HG03558 (cell line): ENCODE measurements at regions not wholly inside any gene's neighbourhood (a gene's known extent, or its start where the extent isn't known, plus 50 kb on each side); places are given as distances from the start of the nearest gene placed in this dataset.
"Not testable (repeated sequence)": the region's sequence is repeated elsewhere in the genome, so short reads cannot be mapped to it uniquely, and the experiment has no call there.

Source experiments
- ATAC-seq: cut with Tn5 transposase; IDR thresholded peaks from one replicate; pipeline ENCODE4 v1.9.1; 2021; ENCODE audit warnings: moderate number of reproducible peaks; ENCODE audit not compliant: unreplicated experiment; ENCODE audit errors: extremely low read depth

DNA sequence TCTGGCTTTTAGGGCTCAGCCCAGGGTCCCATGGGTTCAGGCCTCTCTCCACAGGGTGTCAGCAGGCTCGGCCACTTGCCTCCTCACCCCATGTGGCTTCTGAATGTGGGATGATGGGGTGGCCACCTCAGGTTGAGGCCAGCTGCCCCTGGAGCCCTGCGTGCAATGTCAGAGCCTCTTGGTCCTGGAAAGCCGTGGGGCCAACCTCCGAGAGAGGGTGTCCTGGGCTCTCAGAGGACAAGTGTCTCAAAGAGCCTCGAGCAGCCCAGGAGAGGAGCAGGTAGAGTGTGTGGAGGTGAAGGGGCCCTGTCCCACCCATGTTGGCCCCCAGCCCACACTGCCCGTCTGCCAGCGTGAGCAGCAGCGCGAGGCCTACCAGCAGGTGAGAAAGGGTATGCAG lies 86.0 kb downstream of the PLXNA1 start:
- ATAC-seq, result no peak

DNA sequence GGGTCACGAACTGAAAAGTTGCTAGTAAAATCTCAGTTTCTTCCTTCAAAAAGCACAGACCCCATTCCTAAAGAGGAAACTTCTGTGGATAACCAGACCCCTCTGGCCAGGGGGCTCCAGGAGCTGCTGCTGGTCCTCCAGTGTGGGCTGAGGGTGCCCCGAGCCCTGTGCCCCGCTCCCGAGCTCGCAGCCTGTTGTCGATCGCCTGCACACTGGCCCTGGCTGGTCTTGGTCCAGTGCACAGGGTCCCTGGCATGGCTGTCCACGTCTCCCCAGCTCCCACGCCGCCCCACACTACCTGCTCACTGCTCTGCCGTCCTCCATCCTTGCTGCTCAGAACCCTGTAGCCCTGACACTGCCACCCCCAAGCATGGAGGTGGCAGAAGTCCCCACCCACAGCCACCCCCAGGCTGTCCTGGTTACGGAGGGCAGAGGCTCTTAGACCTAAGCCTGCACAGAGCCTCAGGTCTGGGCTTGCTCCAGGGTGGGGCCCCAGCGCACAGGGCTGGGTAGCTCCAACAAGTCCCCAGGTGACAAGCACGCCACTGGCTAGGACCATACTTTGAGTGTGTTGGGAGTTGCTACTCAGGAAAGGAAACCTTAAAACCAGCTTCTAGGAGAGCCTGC lies 87.0 kb downstream of the PLXNA1 start:
- ATAC-seq, result no peak

DNA sequence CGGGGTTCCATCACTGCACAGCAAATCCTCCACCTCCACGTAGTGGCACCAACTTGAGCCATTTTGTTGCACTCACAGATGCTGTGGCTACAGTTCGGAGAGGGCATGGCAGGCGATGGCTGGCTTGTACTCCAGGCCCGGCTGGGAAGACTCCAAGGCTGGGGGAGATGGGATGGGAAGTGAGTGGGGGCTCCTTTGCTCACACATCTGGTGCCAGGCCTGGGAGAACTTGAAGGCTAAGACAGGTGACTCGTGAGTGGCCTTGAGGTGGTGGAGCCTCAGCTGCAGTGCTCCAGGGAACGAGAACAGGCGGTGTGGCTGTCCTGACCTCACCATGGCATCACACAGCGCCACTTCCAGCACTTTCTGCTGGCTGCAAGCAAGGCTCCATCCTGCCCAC lies 87.9 kb downstream of the PLXNA1 start:
- no peak for ATAC-seq

DNA sequence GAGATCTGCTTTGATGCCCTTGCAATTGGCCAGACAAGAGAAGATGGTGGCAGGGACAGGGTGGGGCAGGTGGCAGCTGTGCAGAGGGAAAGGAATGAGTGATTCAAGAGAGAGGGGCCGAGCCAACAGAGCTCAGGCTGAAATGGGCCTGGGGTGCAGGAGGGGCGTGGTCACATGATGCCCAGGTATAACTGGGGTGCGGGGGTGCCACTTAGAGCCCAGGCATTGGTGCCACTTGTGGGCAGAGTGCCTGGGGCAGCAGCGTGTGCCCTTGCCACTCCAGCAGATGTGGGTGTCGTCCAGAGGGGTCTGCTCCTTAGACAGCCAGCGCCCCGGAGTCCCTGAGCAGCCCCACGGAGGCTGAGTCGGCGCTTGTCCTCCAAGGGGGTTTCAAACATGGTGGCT lies 88.7 kb downstream of the PLXNA1 start:
- ATAC-seq, result no peak

DNA sequence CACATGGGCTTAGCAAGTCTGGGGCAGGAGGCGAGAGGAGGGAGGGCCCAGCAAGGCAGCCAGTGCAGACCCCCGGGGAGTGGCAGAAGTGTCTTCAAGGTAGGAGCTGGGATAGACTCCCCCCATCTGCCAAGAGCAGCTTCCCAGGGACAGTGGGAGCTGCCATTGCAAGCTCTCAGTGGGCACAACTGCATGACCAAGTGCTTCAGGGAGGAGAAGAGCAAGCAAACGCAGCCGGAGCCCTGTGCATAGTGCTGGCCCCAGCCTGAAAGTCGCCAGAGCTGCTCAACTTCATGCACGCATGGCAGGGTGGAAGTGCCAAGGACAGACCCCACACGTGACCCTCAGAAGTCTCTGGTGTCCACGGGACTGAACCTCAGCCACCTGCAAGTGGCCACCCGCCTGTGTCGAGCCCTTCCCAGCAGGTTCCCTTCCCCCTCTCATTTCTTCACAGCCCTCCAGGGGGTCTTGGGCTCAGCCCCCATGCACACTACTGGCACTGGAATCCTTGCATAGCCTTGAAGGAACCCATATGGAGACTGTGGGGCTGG lies 89.4 kb downstream of the PLXNA1 start:
- no peak for ATAC-seq

DNA sequence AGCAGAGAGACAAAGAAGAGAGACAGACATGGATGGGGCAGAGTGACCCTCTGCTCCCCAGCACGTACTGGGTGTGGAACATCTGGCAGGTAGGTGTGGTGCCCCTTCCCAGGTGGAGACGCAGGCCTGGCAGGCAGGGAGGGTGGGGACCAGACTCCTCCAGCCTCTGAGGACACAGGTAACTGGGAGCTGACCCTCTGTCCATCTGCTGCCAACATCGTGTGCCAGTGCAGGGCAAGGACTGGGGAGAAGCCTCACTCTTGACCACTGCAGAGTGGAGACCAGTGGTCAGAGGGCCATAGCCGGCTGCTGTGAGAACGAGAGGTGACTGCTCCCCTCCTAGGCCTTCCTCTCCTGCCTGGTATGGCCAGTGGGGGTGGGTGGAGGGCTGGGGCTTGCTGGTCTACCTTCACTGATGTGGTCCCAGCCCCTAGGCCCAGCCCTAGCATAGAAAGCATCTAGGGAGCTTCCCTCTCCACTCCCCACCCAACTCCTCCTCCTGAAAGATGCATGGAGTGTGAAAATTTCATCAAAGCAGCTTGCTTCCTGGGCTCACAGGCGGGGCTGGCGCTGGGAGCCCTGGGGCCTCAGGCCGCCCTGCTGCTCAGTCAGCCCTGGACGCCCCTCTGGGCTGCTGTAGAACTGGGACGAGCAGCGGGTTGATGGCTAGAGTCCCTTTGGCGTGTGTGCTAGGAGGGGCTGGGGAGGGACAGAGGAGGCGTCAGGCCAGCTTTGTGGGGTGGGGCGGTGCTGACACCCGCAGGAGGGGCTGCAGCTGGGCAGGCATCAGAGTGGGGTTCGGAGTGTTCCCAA lies 90.3 kb downstream of the PLXNA1 start:
- ATAC-seq, result no peak

DNA sequence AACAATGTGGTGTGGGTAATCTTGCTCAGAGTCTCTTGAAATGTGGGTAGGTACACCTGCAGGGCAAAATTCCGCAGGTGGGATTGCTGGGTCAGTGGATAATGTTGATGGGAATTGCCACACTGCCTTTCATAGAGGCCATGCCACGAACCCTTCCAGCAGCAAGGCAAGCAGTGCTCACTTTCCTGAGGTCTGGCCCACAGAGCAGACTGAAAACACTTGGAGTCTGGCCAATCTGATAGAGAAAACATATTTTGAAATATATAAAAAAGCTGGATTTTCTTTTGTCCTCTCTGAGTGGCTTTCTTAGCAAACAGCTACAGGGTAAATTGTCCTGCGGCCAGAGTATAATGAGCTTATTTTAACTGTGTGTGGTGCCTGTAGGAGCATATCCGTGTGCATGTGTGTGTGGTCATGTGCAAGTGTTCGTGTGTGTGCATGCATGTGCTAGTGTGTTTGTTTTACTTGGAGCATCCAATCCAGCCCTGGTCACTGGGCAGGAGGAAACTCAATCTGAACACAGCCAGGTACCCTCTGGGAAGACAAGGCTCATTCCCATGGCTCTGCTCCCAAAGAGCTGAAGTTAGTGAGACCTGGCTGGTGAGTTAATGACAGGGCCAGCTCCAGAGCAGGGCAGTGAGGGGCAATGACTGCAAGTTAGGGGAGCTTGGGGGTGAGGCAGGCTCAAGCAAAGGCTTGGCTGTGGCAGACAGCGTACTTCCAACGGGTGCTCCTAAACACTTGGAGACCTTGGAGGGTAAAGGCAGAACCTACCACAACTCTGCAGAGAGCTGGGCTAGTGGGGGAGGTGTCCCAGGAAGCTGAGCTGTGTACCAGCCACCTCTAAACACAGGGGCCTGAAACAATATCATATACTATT lies 91.3 kb downstream of the PLXNA1 start:
- no peak for ATAC-seq

DNA sequence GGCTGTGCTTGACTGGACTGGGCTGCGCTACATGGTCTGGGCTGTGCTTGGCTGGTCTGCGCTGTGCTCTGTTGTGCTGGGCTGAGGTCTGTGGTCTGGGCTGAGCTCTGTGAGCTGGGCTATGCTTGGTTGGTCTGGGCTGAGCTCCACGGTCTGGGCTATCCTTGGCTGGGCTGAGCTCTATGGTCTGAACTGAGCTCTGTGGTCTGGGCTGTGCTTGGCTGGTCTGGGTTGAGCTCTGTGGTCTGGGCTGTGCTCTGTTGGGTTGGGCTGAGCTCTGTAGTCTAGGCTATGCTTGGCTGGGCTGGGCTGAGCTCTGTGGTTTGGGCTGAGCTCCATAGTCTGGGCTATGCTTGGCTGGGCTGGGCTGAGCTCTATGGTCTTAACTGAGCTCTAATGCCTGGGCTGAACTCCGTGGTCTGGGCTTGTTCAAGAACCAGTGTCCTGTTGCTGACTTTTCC lies 92.0 kb downstream of the PLXNA1 start:
- peak; percentile 57 for ATAC-seq

DNA sequence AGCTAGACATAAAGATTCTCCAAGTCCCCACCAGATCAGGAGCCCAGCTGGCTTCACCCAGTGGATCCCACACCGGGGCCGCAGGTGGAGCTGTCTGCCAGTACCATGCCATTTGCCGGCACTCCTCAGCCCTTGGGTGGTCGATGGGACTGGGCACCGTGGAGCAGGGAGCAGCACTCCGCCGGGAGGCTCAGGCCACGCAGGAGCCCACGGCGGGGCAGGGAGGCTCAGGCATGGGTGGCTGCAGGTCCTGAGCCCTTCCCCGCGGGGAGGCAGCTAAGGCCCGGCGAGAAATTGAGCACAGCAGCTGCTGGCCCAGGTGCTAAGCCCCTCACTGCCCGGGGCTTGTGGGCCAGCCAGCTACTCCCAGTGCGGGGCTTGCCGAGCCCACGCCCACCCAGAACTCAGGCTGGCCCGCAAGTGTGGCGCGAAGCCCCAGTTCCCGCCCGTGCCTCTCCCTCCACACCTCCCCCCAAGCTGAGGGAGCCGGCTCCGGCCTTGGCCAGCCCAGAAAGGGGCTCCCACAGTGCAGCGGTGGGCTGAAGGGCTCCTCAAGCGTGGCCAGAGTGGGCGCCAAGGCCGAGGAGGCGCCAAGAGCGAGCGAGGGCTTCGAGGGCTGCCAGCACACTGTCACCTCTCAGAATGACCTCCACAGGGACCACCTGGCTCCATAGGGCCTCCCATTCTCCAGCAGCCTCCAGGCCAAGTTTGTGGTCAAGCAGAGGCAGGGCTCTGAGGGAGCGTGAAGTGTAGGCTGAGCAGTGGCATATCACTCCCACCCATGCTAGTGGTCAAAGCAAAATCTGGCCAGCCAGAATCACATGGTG lies 93.5 kb downstream of the PLXNA1 start:
- ATAC-seq, result not testable (repeated sequence)

DNA sequence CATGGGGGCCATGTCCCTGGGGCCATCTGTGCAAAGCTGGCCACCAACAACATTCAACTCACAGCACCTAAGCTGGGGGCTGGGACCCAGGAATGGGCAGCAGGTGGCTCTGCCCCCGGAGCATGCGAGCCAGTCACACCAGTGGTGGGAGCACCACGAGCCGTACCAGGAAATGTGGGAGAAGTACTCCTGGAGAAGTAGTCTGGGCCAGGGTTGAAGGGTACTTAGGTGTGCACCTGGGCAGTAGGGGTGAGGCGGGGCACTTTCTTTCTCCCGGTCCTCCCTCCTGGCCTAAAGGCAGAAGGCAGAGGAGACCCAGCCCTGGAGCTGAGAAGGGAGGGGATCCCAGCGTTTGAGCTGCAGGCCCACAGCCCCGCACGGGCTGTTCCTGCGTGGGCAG lies 94.2 kb downstream of the PLXNA1 start:
- no peak for ATAC-seq

DNA sequence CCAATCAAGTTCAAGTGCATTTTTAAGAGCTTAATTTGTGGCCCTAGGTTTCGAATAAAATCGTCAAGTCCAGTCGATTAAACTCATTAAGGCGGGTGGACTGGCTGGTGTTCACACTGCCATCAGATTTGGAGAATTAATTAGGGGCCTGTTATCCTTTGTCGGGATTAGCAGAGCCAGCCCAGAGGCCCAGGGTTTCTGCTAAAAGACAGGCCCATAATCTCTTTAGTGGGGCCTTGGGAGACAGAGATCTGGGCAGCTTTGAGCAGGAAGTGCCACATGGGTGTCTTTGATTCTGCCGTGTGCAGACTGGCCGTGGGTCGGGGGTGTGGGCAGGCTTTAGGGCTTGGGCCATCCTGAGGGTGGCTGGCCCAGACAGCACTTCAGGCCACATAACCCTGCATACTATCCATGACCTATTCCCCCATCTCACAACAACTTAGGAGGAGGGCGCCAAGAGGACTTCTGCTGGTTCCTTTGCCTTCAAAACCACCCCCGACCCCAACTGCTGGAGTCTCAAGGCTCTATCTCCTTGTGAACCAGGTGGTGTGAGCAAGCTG lies 94.7 kb downstream of the PLXNA1 start:
- ATAC-seq, result no peak

DNA sequence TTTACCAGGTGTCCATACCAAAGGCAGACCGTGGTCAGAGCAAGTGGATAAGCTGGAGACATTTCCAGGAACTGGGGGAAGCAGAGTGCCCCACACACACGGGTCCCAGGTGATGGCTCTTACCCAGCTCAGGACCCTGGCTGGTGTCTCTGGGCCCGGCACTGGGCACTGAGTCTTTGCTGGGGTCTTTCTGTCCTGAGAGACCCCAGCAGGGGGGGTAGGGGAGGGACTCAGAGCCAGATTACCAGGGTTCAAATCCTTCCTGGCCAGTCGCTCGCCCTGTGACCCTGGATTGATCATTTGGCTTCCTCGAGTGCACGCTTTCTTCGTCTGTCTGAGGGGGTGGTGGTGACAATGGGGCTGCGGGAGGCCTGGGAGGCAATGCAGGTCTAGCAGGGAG lies 95.7 kb downstream of the PLXNA1 start:
- ATAC-seq, result no peak

DNA sequence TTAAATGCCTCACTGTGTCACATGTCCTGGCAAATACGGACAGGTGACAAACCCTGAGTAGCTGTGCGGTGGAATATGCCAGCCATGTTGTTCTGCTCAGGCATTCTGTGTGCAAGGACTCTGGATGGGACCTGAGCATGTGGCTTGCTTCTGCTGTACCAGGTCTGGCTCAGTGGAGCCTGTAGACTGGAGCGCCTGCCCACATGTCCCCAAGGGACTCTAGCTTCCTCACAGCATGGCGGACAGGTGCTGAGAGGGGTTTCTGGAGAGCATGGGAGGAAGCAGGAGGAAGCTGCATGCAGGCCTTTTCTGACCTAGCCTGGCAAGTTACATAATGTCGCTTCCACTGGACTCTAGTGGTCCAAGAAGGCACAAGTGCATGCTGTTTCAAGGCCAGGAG lies 96.3 kb downstream of the PLXNA1 start:
- no peak for ATAC-seq

DNA sequence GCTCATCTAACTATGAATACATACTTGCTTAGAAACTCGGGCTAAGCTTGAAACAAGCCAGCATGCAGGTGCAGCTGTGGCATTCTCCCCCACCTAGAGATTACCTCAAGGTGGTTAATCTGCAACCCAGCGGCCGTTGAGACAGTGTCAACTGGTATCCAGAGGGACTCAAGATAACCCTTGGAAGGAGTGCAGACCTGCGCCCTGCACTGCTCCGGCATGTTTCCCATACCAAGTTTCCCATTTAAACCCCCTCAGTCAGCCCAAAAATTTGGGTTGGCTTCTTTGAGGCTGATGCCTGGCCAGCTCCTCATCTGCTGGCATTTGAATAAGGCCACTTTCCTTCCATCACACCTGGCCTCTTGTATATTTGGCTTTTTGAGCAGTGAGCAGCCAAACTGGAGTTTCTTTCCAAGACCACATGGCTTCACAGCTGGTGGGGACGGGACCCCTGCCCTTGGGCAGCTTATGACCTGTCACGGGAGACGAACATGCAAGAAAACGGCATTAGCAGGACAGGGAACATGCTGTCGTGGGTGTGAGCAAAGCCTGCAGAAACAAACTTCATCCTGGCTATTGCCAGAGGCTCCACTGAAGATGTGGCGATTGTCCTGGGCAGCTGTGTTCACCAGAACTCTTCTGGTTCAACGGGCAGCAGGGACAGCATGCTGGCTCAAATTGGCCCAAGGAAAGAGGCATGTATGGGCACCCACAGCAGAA lies 98.2 kb downstream of the PLXNA1 start:
- no peak for ATAC-seq

DNA sequence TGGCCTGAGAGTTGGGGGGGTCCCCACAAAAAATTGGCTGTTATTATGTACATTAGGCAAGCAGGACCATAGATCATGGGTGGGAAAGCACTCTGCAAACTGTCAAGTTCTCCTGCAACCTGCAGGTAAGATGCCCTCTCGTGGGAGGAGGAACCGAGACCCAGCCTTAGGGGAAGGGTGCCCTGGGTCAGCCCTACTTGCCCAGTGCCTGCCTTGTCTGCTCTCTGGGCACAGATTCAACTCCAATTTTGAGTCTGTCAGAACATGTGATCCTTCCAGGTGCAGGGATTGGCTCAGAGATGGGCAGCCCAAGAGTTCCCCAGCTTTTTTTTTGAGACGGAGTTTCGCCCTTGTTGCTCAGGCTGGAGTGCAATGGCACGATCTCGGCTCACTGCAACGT lies 99.2 kb downstream of the PLXNA1 start:
- no peak for ATAC-seq

DNA sequence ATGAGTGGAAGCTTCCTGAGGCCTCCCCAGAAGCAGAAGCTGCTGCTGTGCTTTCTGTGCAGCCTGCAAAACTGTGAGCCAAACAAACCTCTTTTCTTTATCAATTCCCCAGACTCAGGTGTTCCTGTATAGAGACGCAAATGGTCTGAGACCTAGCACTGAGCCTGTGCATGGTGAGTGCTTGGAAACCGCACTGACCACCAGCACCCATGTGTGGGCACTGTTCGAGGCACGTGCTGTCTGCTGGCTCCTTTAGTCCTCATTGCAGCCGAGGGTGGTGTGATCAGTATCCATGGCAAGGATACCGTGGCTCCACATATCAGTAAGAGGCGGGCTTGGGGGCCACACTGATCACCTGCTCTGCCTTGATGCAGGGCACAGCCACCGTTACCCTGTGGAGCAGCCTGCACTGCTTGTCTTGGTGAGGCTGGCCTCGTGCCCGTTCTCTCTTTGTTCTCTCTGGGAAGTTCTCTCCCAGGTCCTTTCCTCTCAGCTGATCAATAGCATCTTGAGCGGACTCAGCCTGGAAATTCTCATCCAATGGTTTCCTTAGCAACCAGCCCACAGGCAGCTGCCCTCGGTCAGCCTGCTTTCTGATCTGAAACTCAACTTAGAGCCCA lies 101.0 kb downstream of the PLXNA1 start:
- ATAC-seq, result no peak

DNA sequence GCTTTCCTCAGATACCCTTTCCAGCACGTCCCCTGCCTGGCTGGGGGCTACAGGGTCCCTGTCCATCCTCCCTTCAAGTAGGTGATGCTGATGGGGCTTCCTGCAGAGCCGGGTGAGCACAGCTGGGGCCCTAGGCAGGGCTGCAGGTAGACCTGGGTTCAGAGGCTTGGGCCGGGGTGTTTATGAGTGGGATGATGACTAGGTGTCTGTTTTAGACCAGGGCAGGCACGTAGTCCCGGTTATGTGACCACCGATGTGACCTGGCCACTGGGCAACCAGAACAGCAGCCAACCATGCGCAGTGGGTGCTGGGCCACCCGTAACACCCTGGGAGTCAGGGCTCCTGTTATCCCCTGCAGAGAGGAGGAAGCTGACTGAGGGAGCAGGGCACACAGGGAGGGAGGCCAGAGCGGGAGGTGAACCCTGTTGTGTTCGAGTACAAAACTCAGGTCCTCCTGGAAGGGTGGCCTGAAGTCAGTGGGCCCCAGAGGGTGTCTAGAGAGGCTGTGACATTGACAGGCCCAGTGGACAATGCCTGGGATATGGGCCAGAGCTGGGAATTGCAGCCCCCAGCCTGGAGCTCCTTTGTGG lies 101.6 kb downstream of the PLXNA1 start:
- no peak for ATAC-seq

DNA sequence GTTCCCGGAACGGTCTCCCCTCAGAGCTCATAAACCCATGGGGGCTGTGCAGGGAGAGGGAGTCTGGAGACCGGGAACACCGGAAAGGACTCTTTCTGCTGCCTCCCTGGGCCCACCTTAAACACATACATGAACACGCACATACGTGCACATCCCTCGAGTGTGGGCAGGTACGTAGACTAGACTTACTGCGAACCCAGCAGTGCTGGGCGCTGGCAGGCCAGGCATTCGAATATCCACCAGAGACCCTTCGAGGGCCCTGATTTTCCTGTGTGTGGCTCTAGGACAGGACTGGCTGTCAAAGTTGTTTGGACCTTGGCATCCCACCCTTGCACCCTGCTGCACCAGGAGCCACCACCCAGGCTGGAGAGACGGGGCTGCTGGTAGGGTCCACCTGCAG lies 102.7 kb downstream of the PLXNA1 start:
- no peak for ATAC-seq
